SK-N-MC (cell line): ENCODE measurements at regions not wholly inside any gene's neighbourhood (a gene's known extent, or its start where the extent isn't known, plus 50 kb on each side); places are given as distances from the start of the nearest gene placed in this dataset.

Source experiments
- EZH2 ChIP-seq: fragments of 200-600 bp; sonication (generic); IDR thresholded peaks from one replicate; pipeline ENCODE4 v1.6.1; 2017; ENCODE audit warnings: antibody characterized with exemption
- POLR2AphosphoS5 ChIP-seq: IDR thresholded peaks from 2 replicates; pipeline ENCODE4 v1.6.1; 2012; ENCODE audit warnings: mild to moderate bottlenecking, low read depth, low read length, borderline replicate concordance

- TF ChIP-seq POLR2AphosphoS5: no peak
- no peak for TF ChIP-seq EZH2
Observed at GRCh38 chr2:9139491-9140443, 66.8 kb upstream of the ASAP2 start.
